H1 (cell line): ENCODE measurements at regions not wholly inside any gene's neighbourhood (a gene's known extent, or its start where the extent isn't known, plus 50 kb on each side); places are given as distances from the start of the nearest gene placed in this dataset.

ENCODE experiments used
- GTF2F1 ChIP-seq: IDR thresholded peaks from 2 replicates; pipeline ENCODE4 v1.6.1; 2012; ENCODE audit warnings: low read depth, low read length, improper control_type of control experiment, borderline replicate concordance
- TF ChIP-seq, protein P1 (sequence below): IDR thresholded peaks from 2 replicates; pipeline ENCODE4 v1.6.1; 2011; ENCODE audit warnings: low read length, improper control_type of control experiment

DNA sequence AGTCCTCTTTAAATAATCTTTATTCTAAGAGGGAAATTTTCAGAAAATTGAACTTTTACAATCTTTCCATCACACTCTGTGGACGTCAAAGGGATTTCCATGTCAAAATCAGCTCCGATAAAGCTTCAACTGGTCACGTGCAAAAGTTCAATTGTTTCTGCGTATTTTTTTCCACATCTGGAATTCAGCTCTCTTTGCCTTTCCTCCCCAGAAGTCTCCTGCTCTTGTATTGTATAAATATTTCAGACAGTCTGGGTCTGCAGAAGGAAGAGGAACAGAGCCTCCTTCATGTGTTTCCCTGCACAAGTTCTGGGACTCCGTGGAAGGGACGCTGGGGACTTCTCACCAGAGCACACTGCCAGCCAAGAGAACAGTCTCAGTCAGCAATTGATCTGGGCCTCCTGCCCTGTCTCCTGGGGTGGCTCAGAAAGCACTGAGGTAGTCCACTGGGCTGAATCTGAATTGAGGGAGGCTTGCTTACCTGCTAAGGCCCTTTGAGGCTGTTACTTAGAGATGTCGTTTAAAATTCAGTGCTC lies 251.5 kb downstream of the TFCP2L1 start:
- no peak for TF ChIP-seq GTF2F1
- TF ChIP-seq, protein P1, sequence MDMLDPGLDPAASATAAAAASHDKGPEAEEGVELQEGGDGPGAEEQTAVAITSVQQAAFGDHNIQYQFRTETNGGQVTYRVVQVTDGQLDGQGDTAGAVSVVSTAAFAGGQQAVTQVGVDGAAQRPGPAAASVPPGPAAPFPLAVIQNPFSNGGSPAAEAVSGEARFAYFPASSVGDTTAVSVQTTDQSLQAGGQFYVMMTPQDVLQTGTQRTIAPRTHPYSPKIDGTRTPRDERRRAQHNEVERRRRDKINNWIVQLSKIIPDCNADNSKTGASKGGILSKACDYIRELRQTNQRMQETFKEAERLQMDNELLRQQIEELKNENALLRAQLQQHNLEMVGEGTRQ = no peak
